Neural cell (in vitro differentiated cells): ENCODE measurements at regions not wholly inside any gene's neighbourhood (a gene's known extent, or its start where the extent isn't known, plus 50 kb on each side); places are given as distances from the start of the nearest gene placed in this dataset.
"Not testable (repeated sequence)": the region's sequence is repeated elsewhere in the genome, so short reads cannot be mapped to it uniquely, and the experiment has no call there.

Experiments used
- H2AFZ ChIP-seq: fragments of 200-600, 300-800 bp; sonication (generic), shearing (Covaris generic); 2 replicates; pipeline ENCODE4 v1.6.0; 2014; ENCODE audit warnings: low read depth, mild to moderate bottlenecking, antibody characterized with exemption, low read length, moderate library complexity
- H3F3A ChIP-seq: fragments of 200-600 bp; shearing (Covaris generic); 2 replicates; pipeline ENCODE4 v1.6.1; 2016; ENCODE audit warnings: mild to moderate bottlenecking, moderate library complexity, mixed read lengths, antibody characterized with exemption, low read length; ENCODE audit not compliant: insufficient read depth, poor library complexity, severe bottlenecking
- H3K27ac ChIP-seq: fragments of 200-600, 300-800 bp; sonication (generic), shearing (Covaris generic); 2 replicates; pipeline ENCODE4 v1.5.1; 2014; ENCODE audit warnings: mild to moderate bottlenecking, low read length, moderate library complexity
- H3K27me3 ChIP-seq: fragments of 300-800, 200-600 bp; sonication (generic), shearing (Covaris generic); 2 replicates; pipeline ENCODE4 v1.6.0; 2014; ENCODE audit warnings: mild to moderate bottlenecking, low read depth, low read length, moderate library complexity; ENCODE audit not compliant: insufficient read depth
- H3K36me3 ChIP-seq: fragments of 300-800, 200-600 bp; sonication (generic), shearing (Covaris generic); 2 replicates; pipeline ENCODE4 v1.5.1; 2014; ENCODE audit warnings: mild to moderate bottlenecking, antibody characterized with exemption, low read length, moderate library complexity; ENCODE audit not compliant: insufficient read depth
- H3K4me2 ChIP-seq: fragments of 300-800, 200-600 bp; sonication (generic), shearing (Covaris generic); 2 replicates; pipeline ENCODE4 v1.6.0; 2014; ENCODE audit warnings: mild to moderate bottlenecking, low read length
- H3K4me3 ChIP-seq: fragments of 300-800, 200-600 bp; sonication (generic), shearing (Covaris generic); 2 replicates; pipeline ENCODE4 v1.5.1; 2014; ENCODE audit warnings: mild to moderate bottlenecking, low read length, moderate library complexity
- H3K79me2 ChIP-seq: fragments of 200-600 bp; shearing (Covaris generic); replicated peaks from 2 replicates; pipeline ENCODE4 v1.6.0; 2014; ENCODE audit warnings: mild to moderate bottlenecking, low read length, moderate library complexity; ENCODE audit not compliant: insufficient read depth
- H3K9ac ChIP-seq: fragments of 300-800, 200-600 bp; sonication (generic), shearing (Covaris generic); 2 replicates; pipeline ENCODE4 v1.6.1; 2016; ENCODE audit warnings: mild to moderate bottlenecking, low read length, mixed read lengths
- H3K9me2 ChIP-seq: fragments of 200-600 bp; shearing (Covaris generic); 2 replicates; pipeline ENCODE4 v1.6.1; 2016; ENCODE audit warnings: mild to moderate bottlenecking, low read length, mixed read lengths; ENCODE audit not compliant: insufficient read depth
- H3K9me3 ChIP-seq: fragments of 200-600, 300-800 bp; sonication (generic), shearing (Covaris generic); 2 replicates; pipeline ENCODE4 v1.6.1; 2016; ENCODE audit warnings: mild to moderate bottlenecking, mixed run types, low read length, moderate library complexity, mixed read lengths
- H4K20me1 ChIP-seq: fragments of 200-600 bp; shearing (Covaris generic); 2 replicates; pipeline ENCODE4 v1.6.1; 2016; ENCODE audit warnings: mild to moderate bottlenecking, mixed run types; ENCODE audit not compliant: insufficient read depth
- CTCF ChIP-seq: fragments of 450-650 bp; IDR thresholded peaks from 2 replicates; pipeline ENCODE4 v1.5.1; 2014; ENCODE audit warnings: antibody characterized with exemption, mild to moderate bottlenecking, moderate library complexity; ENCODE audit not compliant: poor library complexity, severe bottlenecking
- EP300 ChIP-seq: fragments of 450-650 bp; conservative IDR thresholded peaks from 2 replicates; pipeline ENCODE4 v1.6.1; 2014; ENCODE audit warnings: antibody characterized with exemption, mild to moderate bottlenecking, moderate library complexity; ENCODE audit not compliant: poor library complexity, severe bottlenecking
- EZH2 ChIP-seq: fragments of 200-600, 300-800 bp; shearing (Covaris generic), sonication (generic); IDR thresholded peaks from 2 replicates; pipeline ENCODE4 v1.6.1; 2014; ENCODE audit warnings: antibody characterized with exemption, low read length, borderline replicate concordance, mild to moderate bottlenecking; ENCODE audit not compliant: insufficient read depth, poor library complexity, severe bottlenecking
- MXI1 ChIP-seq: fragments of 450-650 bp; conservative IDR thresholded peaks from 2 replicates; pipeline ENCODE4 v1.6.1; 2014; ENCODE audit warnings: antibody characterized with exemption, mild to moderate bottlenecking; ENCODE audit not compliant: poor library complexity, severe bottlenecking
- POLR2AphosphoS5 ChIP-seq: IDR thresholded peaks from 2 replicates; pipeline ENCODE4 v1.6.1; 2012
- RAD21 ChIP-seq: fragments of 450-650 bp; conservative IDR thresholded peaks from 2 replicates; pipeline ENCODE4 v1.6.1; 2014; ENCODE audit warnings: antibody characterized with exemption, mild to moderate bottlenecking, moderate library complexity
- REST ChIP-seq: IDR thresholded peaks from 2 replicates; pipeline ENCODE4 v1.6.1; 2012; ENCODE audit warnings: borderline replicate concordance
- SMC3 ChIP-seq: fragments of 450-650 bp; conservative IDR thresholded peaks from 2 replicates; pipeline ENCODE4 v1.6.1; 2014; ENCODE audit warnings: antibody characterized with exemption, mild to moderate bottlenecking, moderate library complexity; ENCODE audit not compliant: poor library complexity
- TAF1 ChIP-seq: IDR thresholded peaks from 2 replicates; pipeline ENCODE4 v1.6.1; 2012; ENCODE audit warnings: low read depth

DNA sequence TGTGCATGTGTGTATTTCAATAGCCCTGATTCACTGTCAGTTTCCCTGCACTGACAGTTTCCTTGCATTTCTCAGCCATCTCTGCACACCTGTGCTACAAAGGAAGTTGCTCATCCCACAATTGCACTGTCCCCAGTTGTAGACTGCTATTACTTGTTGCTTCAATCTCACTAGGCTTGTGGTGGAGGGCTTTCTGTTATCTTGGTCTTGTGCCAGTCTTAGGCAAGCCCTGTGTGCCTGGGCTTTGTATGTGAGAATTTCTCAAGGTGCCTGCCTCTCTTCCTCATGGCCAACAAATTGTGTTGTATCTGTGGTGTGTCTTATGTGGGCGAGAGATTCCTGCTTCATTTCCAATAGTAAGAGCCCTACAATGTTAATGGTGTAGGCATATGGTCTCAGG is 467.4 kb downstream of the GRIA2 start:
- Histone ChIP-seq H3K27me3 (no peaks in the 10 kb centered on the region), H3K4me2 (no peak overlapping the region), H3K9ac (no peak overlapping the region), H3K4me3 (no peak overlapping the region), H3K36me3 (no peaks in the 10 kb centered on the region), H3K9me2 (no peaks in the 10 kb centered on the region), H3K79me2 (no peaks in the 10 kb centered on the region), H4K20me1 (no peaks in the 10 kb centered on the region), H3F3A (no peaks in the 10 kb centered on the region), H2AFZ (no peak overlapping the region), H3K27ac (no peak overlapping the region), H3K9me3 (no peaks in the 10 kb centered on the region)
- no peak for TF ChIP-seq EZH2
- TF ChIP-seq RAD21, result no peak
- TF ChIP-seq EP300, result no peak
- no peak for TF ChIP-seq CTCF
- no peak for TF ChIP-seq SMC3
- no peak for TF ChIP-seq REST
- no peak for TF ChIP-seq MXI1

DNA sequence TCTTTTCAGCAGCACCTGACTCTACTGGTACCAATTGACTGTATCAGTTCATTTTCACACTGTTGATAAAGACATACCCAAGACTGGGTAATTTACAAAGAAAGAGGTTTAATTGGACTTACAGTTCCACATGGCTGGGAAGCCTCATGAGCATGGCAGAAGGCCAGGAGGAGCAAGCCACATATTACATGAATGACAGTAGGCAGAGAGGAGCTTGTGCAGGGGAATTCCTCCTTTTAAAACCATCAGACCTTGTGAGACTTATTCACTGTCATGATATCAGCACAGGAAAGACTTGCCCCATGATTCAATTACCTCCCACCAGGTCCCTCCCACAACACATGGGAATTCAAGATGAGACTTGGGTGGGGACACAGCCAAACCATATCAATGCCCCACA is 458.8 kb downstream of the GRIA2 start:
- not testable (repeated sequence) for H3K36me3 ChIP-seq, H3K9me2 ChIP-seq

GRCh38 chr4:157678478-157678877 is 457.9 kb downstream of the GRIA2 start:
- H3K36me3 ChIP-seq, result no peaks in the 10 kb centered on the region
- no peak overlapping the region for H3K27ac ChIP-seq
- H3K9ac ChIP-seq, result no peak overlapping the region
- H3K4me3 ChIP-seq, result no peak overlapping the region
- no peaks in the 10 kb centered on the region for H3K27me3 ChIP-seq
- no peak overlapping the region for H2AFZ ChIP-seq
- H3K9me3 ChIP-seq, result no peaks in the 10 kb centered on the region
- no peaks in the 10 kb centered on the region for H3F3A ChIP-seq
- TF ChIP-seq EP300 (no peak), CTCF (no peak), SMC3 (no peak), TAF1 (no peak), RAD21 (no peak), REST (no peak), POLR2AphosphoS5 (no peak), EZH2 (no peak), MXI1 (no peak)
- H4K20me1 ChIP-seq, result no peaks in the 10 kb centered on the region
- no peak overlapping the region for H3K4me2 ChIP-seq
- no peaks in the 10 kb centered on the region for H3K79me2 ChIP-seq
- H3K9me2 ChIP-seq, result no peaks in the 10 kb centered on the region

More for the DNA sequence above, 458.8 kb downstream of the GRIA2 start:
- H3F3A ChIP-seq, H3K9ac ChIP-seq, H2AFZ ChIP-seq, H4K20me1 ChIP-seq, H3K4me2 ChIP-seq, H3K9me3 ChIP-seq, H3K79me2 ChIP-seq, H3K4me3 ChIP-seq, H3K27ac ChIP-seq, H3K27me3 ChIP-seq: not testable (repeated sequence)
